H1 (cell line): ENCODE measurements at regions not wholly inside any gene's neighbourhood (a gene's known extent, or its start where the extent isn't known, plus 50 kb on each side); places are given as distances from the start of the nearest gene placed in this dataset.

Experiments
- CTCF ChIA-PET: fragments of 300-600 bp; sonication (Branson Sonifier 250); formaldehyde crosslinking; loops from one replicate; lab custom pipeline; 2021; ENCODE audit not compliant: partially characterized antibody; lab: Charles Lee
- POLR2A ChIA-PET: fragments of 300-600 bp; sonication (Branson Sonifier 250); formaldehyde crosslinking; loops from one replicate; lab custom pipeline; 2021; ENCODE audit warnings: inconsistent platforms; ENCODE audit not compliant: partially characterized antibody; lab: Charles Lee
- DNase-seq, 2 experiments: peaks; one replicate each; pipeline versions ENCODE4 v3.0.0 to v3.0.0-alpha.2; 2010 to 2022; ENCODE audit warnings: low spot score in 2 of 2, low read depth in 1 of 2, mixed read lengths in 1 of 2
- FAIRE-seq: peaks from 2 replicates; lab custom pipeline; 2011; peaks lifted over from hg19 to GRCh38; lab: Jason Lieb, UNC
- H2AFZ ChIP-seq: 2 replicates; pipeline ENCODE4 v1.8.1; 2012; ENCODE audit warnings: low read length, inconsistent platforms
- H2AK5ac ChIP-seq: 2 replicates; pipeline ENCODE4 v1.6.1; 2013; ENCODE audit warnings: low read depth, low read length
- H2BK120ac ChIP-seq: replicated peaks from 2 replicates; pipeline ENCODE3; 2013; ENCODE audit warnings: low read depth, low read length, inconsistent platforms
- H2BK12ac ChIP-seq: 2 replicates; pipeline ENCODE4 v1.6.1; 2013; ENCODE audit warnings: low read depth, low read length
- H2BK15ac ChIP-seq: 2 replicates; pipeline ENCODE4 v1.6.1; 2013; ENCODE audit warnings: low read length
- H2BK20ac ChIP-seq: 2 replicates; pipeline ENCODE4 v1.6.1; 2013; ENCODE audit warnings: low read length
- H2BK5ac ChIP-seq: 2 replicates; pipeline ENCODE4 v1.6.1; 2013; ENCODE audit warnings: low read depth, low read length
- H3K14ac ChIP-seq: 2 replicates; pipeline ENCODE4 v1.6.1; 2013; ENCODE audit warnings: inconsistent platforms; ENCODE audit not compliant: insufficient read length
- H3K18ac ChIP-seq: 2 replicates; pipeline ENCODE4 v1.6.1; 2013; ENCODE audit warnings: low read length; ENCODE audit errors: extremely low read depth
- H3K23ac ChIP-seq: 2 replicates; pipeline ENCODE4 v1.6.1; 2013; ENCODE audit warnings: inconsistent platforms; ENCODE audit not compliant: insufficient read length
- H3K23me2 ChIP-seq: 2 replicates; pipeline ENCODE4 v1.6.1; 2013; ENCODE audit warnings: low read depth, low read length
- H3K27ac ChIP-seq: 2 replicates; pipeline ENCODE4 v1.6.1; 2011; ENCODE audit warnings: low read depth, low read length, inconsistent platforms
- H3K27me3 ChIP-seq, 4 experiments: replicated peaks in 1 of 4; 1 replicate in 1 of 4; 2 replicates in 3 of 4; pipeline versions ENCODE4 v1.6.1 to v1.8.1; 2011 to 2013; ENCODE audit warnings: low read length in 3 of 4, mild to moderate bottlenecking in 3 of 4, inconsistent platforms in 2 of 4, mixed read lengths in 2 of 4, moderate library complexity in 1 of 4; ENCODE audit not compliant: control insufficient read depth in 3 of 4, insufficient read depth in 3 of 4; ENCODE audit errors: extremely low read depth in 1 of 4
- H3K36me3 ChIP-seq, 4 experiments: 2 replicates each; pipeline versions ENCODE4 v1.6.1 to v1.8.1; 2011 to 2013; ENCODE audit warnings: mild to moderate bottlenecking in 4 of 4, low read length in 3 of 4, moderate library complexity in 2 of 4, control low read depth in 1 of 4, inconsistent platforms in 1 of 4; ENCODE audit not compliant: insufficient read depth in 4 of 4, control insufficient read depth in 2 of 4
- H3K4ac ChIP-seq: replicated peaks from 2 replicates; pipeline ENCODE3; 2013; ENCODE audit warnings: low read length, low read depth, mixed read lengths, inconsistent platforms; ENCODE audit not compliant: insufficient read length
- H3K4me1 ChIP-seq, 4 experiments: replicated peaks in 1 of 4; 1 replicate in 1 of 4; 2 replicates in 3 of 4; pipeline versions ENCODE4 v1.6.1 to v1.8.1; 2011 to 2013; ENCODE audit warnings: low read length in 3 of 4, inconsistent platforms in 2 of 4, mixed read lengths in 1 of 4; ENCODE audit not compliant: insufficient read depth in 4 of 4, control insufficient read depth in 3 of 4
- H3K4me2 ChIP-seq, 2 experiments: 2 replicates each; pipeline versions ENCODE4 v1.6.1 to v1.8.1; 2011 to 2013; ENCODE audit warnings: low read depth in 2 of 2, low read length in 2 of 2, control low read depth in 1 of 2, inconsistent platforms in 1 of 2, mild to moderate bottlenecking in 1 of 2; ENCODE audit not compliant: insufficient read depth in 1 of 2
- H3K4me3 ChIP-seq, 4 experiments: fragments of 200-600, 300-600 bp in 1 of 4; sonication (generic), shearing (Covaris generic), sonication (Bioruptor Twin) in 1 of 4; 2 replicates each; pipeline versions ENCODE4 v1.5.1 to v1.8.1; 2011 to 2016; ENCODE audit warnings: low read length in 4 of 4, low read depth in 3 of 4, control low read depth in 2 of 4, inconsistent platforms in 2 of 4, mild to moderate bottlenecking in 2 of 4, mixed read lengths in 1 of 4, moderate library complexity in 1 of 4; ENCODE audit not compliant: insufficient read depth in 2 of 4; ENCODE audit errors: extremely low read depth in 1 of 4
- H3K56ac ChIP-seq: replicated peaks from 2 replicates; pipeline ENCODE3; 2013; ENCODE audit warnings: low read depth, mild to moderate bottlenecking, mixed read lengths, low read length, inconsistent platforms; ENCODE audit not compliant: insufficient read length
- H3K79me1 ChIP-seq: 2 replicates; pipeline ENCODE4 v1.6.1; 2013; ENCODE audit warnings: low read depth, low read length, control low read depth
- H3K79me2 ChIP-seq, 2 experiments: 2 replicates each; pipeline versions ENCODE4 v1.6.1 to v1.8.1; 2012 to 2013; ENCODE audit warnings: low read length in 2 of 2, mild to moderate bottlenecking in 2 of 2, inconsistent platforms in 1 of 2; ENCODE audit not compliant: insufficient read depth in 2 of 2, control insufficient read depth in 1 of 2
- H3K9ac ChIP-seq, 4 experiments: replicated peaks in 1 of 4; 1 replicate in 1 of 4; 2 replicates in 3 of 4; pipeline versions ENCODE4 v1.6.1 to v1.8.1; 2011 to 2013; ENCODE audit warnings: low read depth in 3 of 4, low read length in 3 of 4, control low read depth in 2 of 4, mild to moderate bottlenecking in 2 of 4, moderate library complexity in 2 of 4, inconsistent platforms in 1 of 4; ENCODE audit errors: extremely low read depth in 1 of 4
- H3K9me3 ChIP-seq, 2 experiments: 2 replicates each; pipeline versions ENCODE4 v1.6.1 to v1.8.1; 2012 to 2013; ENCODE audit warnings: mild to moderate bottlenecking in 2 of 2, moderate library complexity in 2 of 2, control low read depth in 1 of 2, inconsistent platforms in 1 of 2, low read depth in 1 of 2, low read length in 1 of 2, mixed read lengths in 1 of 2; ENCODE audit not compliant: insufficient read depth in 2 of 2
- H4K20me1 ChIP-seq, 2 experiments: replicated peaks in 1 of 2; 2 replicates each; pipeline versions ENCODE3 to v1.8.1; 2011 to 2013; ENCODE audit warnings: inconsistent platforms in 2 of 2, low read length in 2 of 2, mild to moderate bottlenecking in 1 of 2; ENCODE audit not compliant: insufficient read depth in 2 of 2, control insufficient read depth in 1 of 2
- H4K5ac ChIP-seq: 2 replicates; pipeline ENCODE4 v1.6.1; 2013; ENCODE audit warnings: low read length, low read depth, mixed read lengths, inconsistent platforms; ENCODE audit not compliant: insufficient read length
- H4K8ac ChIP-seq: 2 replicates; pipeline ENCODE4 v1.8.0; 2013; ENCODE audit warnings: mild to moderate bottlenecking, moderate library complexity, low read length, inconsistent platforms; ENCODE audit not compliant: insufficient read depth; ENCODE audit errors: extremely low read depth
- H4K91ac ChIP-seq: replicated peaks from 2 replicates; pipeline ENCODE3; 2013; ENCODE audit warnings: low read length, mixed read lengths, inconsistent platforms; ENCODE audit not compliant: insufficient read length
- ATF3 ChIP-seq: IDR thresholded peaks from 2 replicates; pipeline ENCODE4 v1.6.1; 2011; ENCODE audit warnings: low read depth, mild to moderate bottlenecking, low read length; ENCODE audit not compliant: insufficient read depth
- CBX5 ChIP-seq: fragments of 300-800, 300-1000 bp; sonication (generic); IDR thresholded peaks from 2 replicates; pipeline ENCODE4 v1.7.1; 2016; ENCODE audit warnings: antibody characterized with exemption, low read length, low read depth
- CEBPB ChIP-seq: IDR thresholded peaks from 2 replicates; pipeline ENCODE4 v1.6.1; 2012; ENCODE audit warnings: low read depth, low read length
- CHD1 ChIP-seq: IDR thresholded peaks from 2 replicates; pipeline ENCODE4 v1.6.1; 2012; ENCODE audit warnings: low read depth, low read length, improper control_type of control experiment
- CREB1 ChIP-seq: IDR thresholded peaks from 2 replicates; pipeline ENCODE4 v1.6.1; 2012; ENCODE audit warnings: inconsistent platforms
- JUND ChIP-seq: IDR thresholded peaks from 2 replicates; pipeline ENCODE4 v1.6.1; 2011; ENCODE audit warnings: mild to moderate bottlenecking, improper control_type of control experiment, low read length
- SP1 ChIP-seq: IDR thresholded peaks from 2 replicates; pipeline ENCODE4 v1.6.1; 2011; ENCODE audit warnings: low read depth, low read length
- SP4 ChIP-seq: IDR thresholded peaks from 2 replicates; pipeline ENCODE4 v1.6.1; 2012; ENCODE audit warnings: low read length, inconsistent platforms
- WGBS, 2 experiments: shearing (Covaris generic) in 1 of 2; methylation state at CpG; one replicate each; pipeline versions ENCODE4 v1.1.6 to v1.1.7; 2013 to 2015; ENCODE audit warnings: low lambda C conversion rate in 2 of 2, mixed read lengths in 2 of 2, inconsistent platforms in 1 of 2, low coverage in 1 of 2, missing lambda C conversion rate in 1 of 2; ENCODE audit not compliant: insufficient replicate concordance in 2 of 2, insufficient coverage in 1 of 2, insufficient read length in 1 of 2; ENCODE audit errors: extremely low coverage in 1 of 2, missing lambda C conversion rate in 1 of 2; 5-methylcytosine and 5-hydroxymethylcytosine counted together

GRCh38 chr21:14629461-14629860 is 83.3 kb upstream of the SAMSN1 start:
- no peak overlapping the region for H2BK15ac ChIP-seq
- H3K27ac ChIP-seq = no peak overlapping the region
- no peaks in the 10 kb centered on the region for H3K9me3 ChIP-seq
- no peaks in the 10 kb centered on the region; the same call in 1 of the 2 replicates for H3K23me2 ChIP-seq
- peak overlapping the region; percentile 19 to 37; a peak in 2 of 4 replicates for H3K4me2 ChIP-seq
- H3K4me3 ChIP-seq = peak overlapping the region in 1 of 4 experiments; percentile 4; a peak in 1 of 8 replicates
- no peak overlapping the region for H3K14ac ChIP-seq
- no peak overlapping the region for H3K9ac ChIP-seq
- H4K91ac ChIP-seq = no peak overlapping the region
- no peak overlapping the region for H2BK20ac ChIP-seq
- H2BK5ac ChIP-seq = no peak overlapping the region
- H4K8ac ChIP-seq = no peak overlapping the region
- 68% methylated on average over 5 of the region's 5 CpGs; no CpG with 5 or more reads in 1 of the 2 experiments for WGBS, 2 experiments
- no peak for FAIRE-seq
- no peaks in the 10 kb centered on the region for H4K20me1 ChIP-seq
- TF ChIP-seq CHD1 = no peak
- no peak for TF ChIP-seq ATF3
- TF ChIP-seq CEBPB = no peak
- TF ChIP-seq CBX5 = no peak
- TF ChIP-seq CREB1 = no peak
- no peak for TF ChIP-seq SP1
- TF ChIP-seq SP4 = no peak
- no peak for TF ChIP-seq JUND
- peak overlapping the region; percentile 28 for H4K5ac ChIP-seq
- no peaks in the 10 kb centered on the region for H3K27me3 ChIP-seq
- H2BK12ac ChIP-seq = no peak overlapping the region
- H3K4me1 ChIP-seq = peaks cover 0 to 4% (median 2%) of the 10 kb centered on the region in 4 experiments; a peak in 2 of 7 replicates
- H2AFZ ChIP-seq = peak overlapping the region; percentile 74; the same call in 1 of the 2 replicates
- no peak overlapping the region for H3K56ac ChIP-seq
- H2AK5ac ChIP-seq = no peak overlapping the region
- no peaks in the 10 kb centered on the region for H3K79me1 ChIP-seq
- ChIA-PET CTCF (no interaction called here), POLR2A (no interaction called here)
- no peak overlapping the region for H2BK120ac ChIP-seq
- no peak overlapping the region for H3K23ac ChIP-seq
- no peak for DNase-seq
- H3K4ac ChIP-seq = no peak overlapping the region
- no peaks in the 10 kb centered on the region; a peak in 1 of 8 replicates for H3K36me3 ChIP-seq
- no peaks in the 10 kb centered on the region for H3K79me2 ChIP-seq
- no peak overlapping the region for H3K18ac ChIP-seq
